CD4-positive, alpha-beta T cell treated with Interleukin-15 for 4 hours (primary cell): ENCODE measurements at regions not wholly inside any gene's neighbourhood (a gene's known extent, or its start where the extent isn't known, plus 50 kb on each side); places are given as distances from the start of the nearest gene placed in this dataset.

Experiments
- DNase-seq: peaks from one replicate; pipeline ENCODE4 v3.0.0-alpha.2; 2020; ENCODE audit warnings: low spot score

GRCh38 chr12:58139894-58140293 lies 198.5 kb downstream of the ATP23 start:
- DNase-seq: no peak

GRCh38 chr12:58140395-58140794 lies 199.0 kb downstream of the ATP23 start:
- no peak for DNase-seq

GRCh38 chr12:58142991-58143390 lies 201.6 kb downstream of the ATP23 start:
- no peak for DNase-seq

- no peak for DNase-seq
Observed at GRCh38 chr12:58143498-58143995, 202.2 kb downstream of the ATP23 start.

GRCh38 chr12:58148405-58148804 lies 207.0 kb downstream of the ATP23 start:
- DNase-seq: no peak

- no peak for DNase-seq
Observed at GRCh38 chr12:58148976-58149375, 207.6 kb downstream of the ATP23 start.

- no peak for DNase-seq
Observed at GRCh38 chr12:58154359-58154758, 213.0 kb downstream of the ATP23 start.

- DNase-seq: no peak
Observed at GRCh38 chr12:58156697-58157096, 215.3 kb downstream of the ATP23 start.

GRCh38 chr12:58159941-58160340 lies 218.6 kb downstream of the ATP23 start:
- no peak for DNase-seq

GRCh38 chr12:58161773-58162172 lies 220.4 kb downstream of the ATP23 start:
- DNase-seq: no peak

- no peak for DNase-seq
Observed at GRCh38 chr12:58163021-58163420, 221.7 kb downstream of the ATP23 start.

GRCh38 chr12:58166643-58167042 lies 225.3 kb downstream of the ATP23 start:
- no peak for DNase-seq

GRCh38 chr12:58167622-58168021 lies 226.3 kb downstream of the ATP23 start:
- no peak for DNase-seq

- DNase-seq: no peak
Observed at GRCh38 chr12:58169826-58170225, 228.5 kb downstream of the ATP23 start.

GRCh38 chr12:58171914-58172313 lies 230.5 kb downstream of the ATP23 start:
- DNase-seq: no peak

- DNase-seq: no peak
Observed at GRCh38 chr12:58172433-58173073, 231.2 kb downstream of the ATP23 start.

GRCh38 chr12:58174316-58174715 lies 232.9 kb downstream of the ATP23 start:
- no peak for DNase-seq

- no peak for DNase-seq
Observed at GRCh38 chr12:58176296-58176869, 235.0 kb downstream of the ATP23 start.

GRCh38 chr12:58177366-58177765 lies 236.0 kb downstream of the ATP23 start:
- DNase-seq: no peak

GRCh38 chr12:58184212-58184611 lies 242.8 kb downstream of the ATP23 start:
- no peak for DNase-seq

- DNase-seq: no peak
Observed at GRCh38 chr12:58186401-58186800, 245.0 kb downstream of the ATP23 start.

- no peak for DNase-seq
Observed at GRCh38 chr12:58186914-58187313, 245.5 kb downstream of the ATP23 start.

GRCh38 chr12:58189030-58189429 lies 247.7 kb downstream of the ATP23 start:
- no peak for DNase-seq

- DNase-seq: no peak
Observed at GRCh38 chr12:58189893-58190292, 248.5 kb downstream of the ATP23 start.
